Right lobe of liver (tissue), 4 donors: ENCODE measurements at regions not wholly inside any gene's neighbourhood (a gene's known extent, or its start where the extent isn't known, plus 50 kb on each side); places are given as distances from the start of the nearest gene placed in this dataset.

ENCODE experiments used
- CTCF ChIP-seq, 4 donors: fragments of 200-600 bp in 3 of 4; fragments of 450-650 bp in 1 of 4; IDR thresholded peaks; one replicate each; pipeline versions ENCODE4 v1.5.1 to v1.8.0; 2016 to 2022; ENCODE audit warnings: antibody characterized with exemption in 4 of 4, mild to moderate bottlenecking in 2 of 4
- POLR2A ChIP-seq: fragments of 450-650 bp; IDR thresholded peaks from one replicate; pipeline ENCODE4 v1.6.1; 2017; ENCODE audit warnings: antibody characterized with exemption, mild to moderate bottlenecking
- donor health status: DM: no; HTN: no; CAD: no.
- donor health status: DM: no; HTN: no; CAD: no.
- donor health status: DM: no; HTN: yes; CAD: no.

GRCh38 chr3:55364421-55364820 lies 122.7 kb downstream of the WNT5A start:
- TF ChIP-seq CTCF (IDR thresholded peaks at IDR 0.05) (no peak), POLR2A (no peak)
